22Rv1 (cell line): ENCODE measurements at regions not wholly inside any gene's neighbourhood (a gene's known extent, or its start where the extent isn't known, plus 50 kb on each side); places are given as distances from the start of the nearest gene placed in this dataset.

Source experiments
- ZFX ChIP-seq: fragments of 450-650 bp; IDR thresholded peaks from 2 replicates; pipeline ENCODE4 v1.6.1; 2017; ENCODE audit warnings: antibody characterized with exemption, borderline replicate concordance
- TF ChIP-seq, protein P1 (sequence below): fragments of 450-650 bp; IDR thresholded peaks from 2 replicates; pipeline ENCODE4 v1.5.1; 2017; ENCODE audit warnings: mild to moderate bottlenecking

DNA sequence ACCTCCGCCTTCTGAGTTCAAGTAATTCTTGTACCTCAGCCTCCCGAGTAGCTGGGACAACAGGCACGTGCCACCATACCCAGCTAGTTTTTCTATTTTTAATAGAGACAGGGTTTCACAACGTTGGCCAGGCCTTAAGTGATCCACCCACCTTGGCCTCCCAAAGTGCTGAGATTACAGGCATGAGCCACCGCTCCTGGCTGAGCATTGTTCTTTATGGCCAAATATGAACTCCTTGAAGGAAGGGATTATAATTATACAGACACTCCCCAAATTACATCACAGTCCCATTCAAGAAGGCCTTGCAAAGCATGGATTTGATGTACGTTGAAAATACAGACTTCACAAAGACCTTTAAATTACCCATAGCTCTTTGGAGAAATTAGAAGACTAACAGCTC, 381.7 kb downstream of the TXNL1 start:
- TF ChIP-seq, protein P1, sequence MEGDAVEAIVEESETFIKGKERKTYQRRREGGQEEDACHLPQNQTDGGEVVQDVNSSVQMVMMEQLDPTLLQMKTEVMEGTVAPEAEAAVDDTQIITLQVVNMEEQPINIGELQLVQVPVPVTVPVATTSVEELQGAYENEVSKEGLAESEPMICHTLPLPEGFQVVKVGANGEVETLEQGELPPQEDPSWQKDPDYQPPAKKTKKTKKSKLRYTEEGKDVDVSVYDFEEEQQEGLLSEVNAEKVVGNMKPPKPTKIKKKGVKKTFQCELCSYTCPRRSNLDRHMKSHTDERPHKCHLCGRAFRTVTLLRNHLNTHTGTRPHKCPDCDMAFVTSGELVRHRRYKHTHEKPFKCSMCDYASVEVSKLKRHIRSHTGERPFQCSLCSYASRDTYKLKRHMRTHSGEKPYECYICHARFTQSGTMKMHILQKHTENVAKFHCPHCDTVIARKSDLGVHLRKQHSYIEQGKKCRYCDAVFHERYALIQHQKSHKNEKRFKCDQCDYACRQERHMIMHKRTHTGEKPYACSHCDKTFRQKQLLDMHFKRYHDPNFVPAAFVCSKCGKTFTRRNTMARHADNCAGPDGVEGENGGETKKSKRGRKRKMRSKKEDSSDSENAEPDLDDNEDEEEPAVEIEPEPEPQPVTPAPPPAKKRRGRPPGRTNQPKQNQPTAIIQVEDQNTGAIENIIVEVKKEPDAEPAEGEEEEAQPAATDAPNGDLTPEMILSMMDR, result no peak
- TF ChIP-seq ZFX, result no peak
